DOHH2 (cell line): ENCODE measurements at regions not wholly inside any gene's neighbourhood (a gene's known extent, or its start where the extent isn't known, plus 50 kb on each side); places are given as distances from the start of the nearest gene placed in this dataset.

Source experiments
- EZH2phosphoT487 ChIP-seq: fragments of 200-600 bp; sonication (generic); IDR thresholded peaks from 2 replicates; pipeline ENCODE4 v1.6.1; 2017; ENCODE audit warnings: borderline replicate concordance, mild to moderate bottlenecking, antibody characterized with exemption, low read length, moderate library complexity, mixed read lengths
- TF ChIP-seq, protein P1 (sequence below): fragments of 200-600 bp; sonication (generic); IDR thresholded peaks from one replicate; pipeline ENCODE4 v1.5.1; 2014; ENCODE audit warnings: antibody characterized with exemption, mild to moderate bottlenecking, low read depth, low read length; ENCODE audit not compliant: poor library complexity, severe bottlenecking

DNA sequence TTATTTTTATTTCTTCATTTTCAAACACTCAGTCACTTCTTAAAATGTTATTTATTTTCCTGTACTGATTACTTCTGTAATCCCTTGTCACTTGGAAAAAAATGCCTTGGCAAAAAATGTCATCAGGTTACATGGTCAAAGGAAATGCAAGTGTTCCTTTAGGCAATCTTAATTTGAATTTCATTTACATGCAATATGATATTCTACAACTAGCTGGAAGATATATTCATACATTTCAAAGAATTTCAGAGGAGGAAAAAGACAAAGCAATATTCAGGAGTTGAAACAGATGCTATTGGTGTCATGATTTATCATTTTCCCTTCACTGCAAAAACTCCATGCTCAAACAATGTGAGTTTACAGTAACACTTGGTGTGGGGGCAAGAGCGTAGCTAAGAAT lies 1316.6 kb downstream of the FSTL5 start:
- TF ChIP-seq, protein P1, sequence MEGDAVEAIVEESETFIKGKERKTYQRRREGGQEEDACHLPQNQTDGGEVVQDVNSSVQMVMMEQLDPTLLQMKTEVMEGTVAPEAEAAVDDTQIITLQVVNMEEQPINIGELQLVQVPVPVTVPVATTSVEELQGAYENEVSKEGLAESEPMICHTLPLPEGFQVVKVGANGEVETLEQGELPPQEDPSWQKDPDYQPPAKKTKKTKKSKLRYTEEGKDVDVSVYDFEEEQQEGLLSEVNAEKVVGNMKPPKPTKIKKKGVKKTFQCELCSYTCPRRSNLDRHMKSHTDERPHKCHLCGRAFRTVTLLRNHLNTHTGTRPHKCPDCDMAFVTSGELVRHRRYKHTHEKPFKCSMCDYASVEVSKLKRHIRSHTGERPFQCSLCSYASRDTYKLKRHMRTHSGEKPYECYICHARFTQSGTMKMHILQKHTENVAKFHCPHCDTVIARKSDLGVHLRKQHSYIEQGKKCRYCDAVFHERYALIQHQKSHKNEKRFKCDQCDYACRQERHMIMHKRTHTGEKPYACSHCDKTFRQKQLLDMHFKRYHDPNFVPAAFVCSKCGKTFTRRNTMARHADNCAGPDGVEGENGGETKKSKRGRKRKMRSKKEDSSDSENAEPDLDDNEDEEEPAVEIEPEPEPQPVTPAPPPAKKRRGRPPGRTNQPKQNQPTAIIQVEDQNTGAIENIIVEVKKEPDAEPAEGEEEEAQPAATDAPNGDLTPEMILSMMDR, result no peak
- no peak for TF ChIP-seq EZH2phosphoT487
